ENCODE measurements at regions not wholly inside any gene's neighbourhood (a gene's known extent, or its start where the extent isn't known, plus 50 kb on each side); places are given as distances from the start of the nearest gene placed in this dataset.
"Not testable (repeated sequence)": the region's sequence is repeated elsewhere in the genome, so short reads cannot be mapped to it uniquely, and the experiment has no call there.

DNA sequence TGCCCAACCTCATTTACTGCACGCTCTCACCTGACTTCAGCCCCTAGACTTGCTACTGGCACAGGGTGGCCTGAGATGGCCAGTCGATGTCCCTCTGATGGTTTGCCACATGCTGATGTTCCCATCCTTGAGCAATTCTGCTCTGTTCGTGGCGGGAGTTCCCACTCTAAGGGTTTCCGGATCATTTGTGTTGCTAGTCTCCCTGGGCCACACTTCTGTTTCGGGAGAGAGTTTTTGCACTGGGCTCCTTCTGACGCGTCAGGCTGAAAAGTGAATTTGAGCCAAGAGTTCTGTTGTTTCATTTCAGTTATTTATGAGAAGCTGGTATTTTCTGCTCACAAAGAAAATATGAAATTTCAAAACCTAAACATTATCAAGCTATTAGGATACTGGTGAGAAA is 597.7 kb downstream of the BNC2 start:
- DNase-seq, result peak; percentile 49 to 55

DNA sequence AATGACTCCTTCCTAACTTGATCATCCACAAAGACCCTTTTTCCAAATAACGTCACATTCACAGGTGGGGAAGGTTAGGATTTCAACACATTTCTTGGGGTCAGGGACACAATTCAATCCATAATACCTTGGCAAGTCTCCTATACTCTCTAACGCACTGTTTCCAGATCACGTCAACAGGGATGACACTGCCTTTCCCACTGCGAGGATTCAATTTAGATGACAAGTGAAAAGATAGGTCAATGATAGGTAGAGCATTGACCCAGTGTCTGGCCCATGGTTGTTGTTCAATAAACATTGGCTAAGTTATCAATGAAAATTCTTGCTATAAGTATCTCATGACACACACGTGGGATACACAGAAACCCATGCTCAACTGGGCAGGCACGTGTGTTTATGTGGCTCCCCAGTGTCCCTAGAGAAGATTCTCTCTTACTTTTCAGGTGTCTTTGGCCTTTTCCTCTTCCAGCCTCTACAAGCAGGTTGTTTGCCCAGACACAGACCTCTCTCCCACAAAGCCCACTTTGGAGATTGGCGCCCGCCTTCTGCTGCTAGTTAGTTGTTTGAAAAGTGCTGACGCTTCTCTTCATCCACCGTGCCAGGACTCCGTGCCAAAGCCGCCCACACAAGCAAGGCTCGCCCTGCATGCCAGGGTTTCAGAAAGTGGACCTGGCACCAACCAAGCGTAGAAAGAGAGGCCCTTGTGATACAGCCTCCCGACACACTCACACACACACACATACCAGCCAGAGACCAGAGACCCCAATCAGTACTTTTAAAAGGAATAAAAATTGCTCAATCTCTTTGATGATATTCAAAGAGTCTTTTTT is 594.5 kb downstream of the BNC2 start:
- DNase-seq, result no peak

DNA sequence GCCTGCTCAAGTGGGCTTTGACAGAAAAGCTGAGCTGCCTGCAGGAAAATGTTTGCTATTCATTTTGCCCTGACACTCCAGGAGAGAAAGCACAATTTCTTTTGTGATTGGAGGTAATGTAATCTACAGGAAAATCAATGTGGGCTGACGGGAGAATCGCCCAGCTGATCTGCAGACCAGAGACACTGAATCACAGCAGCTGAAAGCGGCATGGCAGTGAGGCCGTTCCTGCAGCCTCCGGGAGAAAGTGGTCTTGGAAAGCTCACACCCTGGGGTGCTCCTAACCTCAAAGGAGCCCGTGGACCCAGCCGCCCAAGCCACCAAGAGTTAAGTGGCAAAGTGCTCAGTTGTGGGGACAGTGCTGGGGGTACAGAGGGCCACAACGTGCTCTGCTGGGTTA is 593.6 kb downstream of the BNC2 start:
- no peak for DNase-seq

DNA sequence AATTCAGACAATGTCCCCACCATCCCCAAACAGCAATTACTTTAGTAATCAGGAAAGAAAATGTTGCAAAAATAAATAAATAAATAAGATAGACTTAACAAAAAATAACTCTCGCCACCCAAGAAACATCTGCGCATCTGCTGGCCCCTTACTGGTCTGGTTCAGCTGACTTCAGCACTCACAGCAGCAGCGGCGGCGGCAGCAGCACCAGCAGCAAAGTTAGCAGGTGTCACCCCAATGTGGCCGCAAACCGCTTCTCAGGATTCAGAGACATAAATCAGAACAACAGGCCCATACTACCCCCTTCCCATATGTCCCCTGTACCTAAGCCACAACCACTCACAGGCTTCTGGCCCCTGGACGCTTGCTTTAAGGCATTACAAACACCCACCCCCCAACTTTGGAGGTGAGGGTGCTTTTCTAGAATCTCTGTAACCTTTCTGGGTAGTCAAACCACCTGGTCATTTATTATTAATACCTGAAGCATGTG is 593.0 kb downstream of the BNC2 start:
- DNase-seq, result no peak

DNA sequence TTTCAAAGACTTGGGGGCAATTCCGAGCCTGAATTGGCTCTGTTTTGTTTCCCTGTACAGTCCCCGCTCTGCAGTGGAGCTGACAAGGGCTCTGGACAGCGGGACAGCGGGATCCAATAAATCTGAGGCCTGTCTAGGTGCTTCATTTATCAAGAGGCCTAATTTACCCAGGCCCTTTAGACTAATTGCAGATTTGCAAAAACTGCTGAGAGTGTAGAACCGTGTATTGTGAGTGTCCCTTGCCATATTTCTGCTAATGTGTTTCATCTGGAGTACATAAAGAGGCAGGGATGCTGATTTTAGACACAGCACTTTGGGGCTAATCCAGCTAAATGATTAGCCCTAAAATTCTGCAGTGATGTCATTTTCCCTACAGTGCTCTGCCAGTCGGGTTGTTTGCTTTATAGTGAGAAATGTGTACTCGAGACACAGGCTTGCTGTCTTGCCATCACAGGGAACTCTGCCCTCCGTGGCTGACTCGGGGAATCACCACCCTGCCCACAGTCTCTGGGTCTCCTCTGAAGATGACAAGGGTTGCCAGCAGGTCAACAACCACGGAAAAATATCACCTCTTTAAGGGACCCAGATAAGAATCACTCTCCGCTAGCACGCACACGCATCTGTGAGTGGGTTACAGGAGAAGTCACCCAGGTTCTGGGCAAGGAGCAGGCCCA is 592.0 kb downstream of the BNC2 start:
- DNase-seq, result peak; percentile 38

DNA sequence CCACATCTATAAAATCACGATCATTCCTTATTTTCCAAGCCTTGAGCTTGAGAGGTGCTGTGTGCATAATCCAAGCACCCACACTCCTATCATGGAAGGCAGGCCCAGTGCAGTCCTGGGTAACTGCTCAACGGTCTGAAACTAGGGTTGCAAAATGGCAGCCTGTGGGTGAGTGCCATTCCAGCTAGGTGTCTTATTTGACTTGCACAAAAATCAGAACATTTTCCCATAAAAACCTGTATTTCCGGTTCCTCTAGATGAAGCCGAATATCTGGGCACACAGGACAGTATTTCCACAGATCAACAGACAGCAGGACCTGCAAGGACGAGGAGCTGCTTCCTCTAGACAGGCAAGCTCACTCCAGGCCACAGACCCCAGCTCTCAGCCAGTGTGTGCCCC is 588.8 kb downstream of the BNC2 start:
- no peak for DNase-seq

DNA sequence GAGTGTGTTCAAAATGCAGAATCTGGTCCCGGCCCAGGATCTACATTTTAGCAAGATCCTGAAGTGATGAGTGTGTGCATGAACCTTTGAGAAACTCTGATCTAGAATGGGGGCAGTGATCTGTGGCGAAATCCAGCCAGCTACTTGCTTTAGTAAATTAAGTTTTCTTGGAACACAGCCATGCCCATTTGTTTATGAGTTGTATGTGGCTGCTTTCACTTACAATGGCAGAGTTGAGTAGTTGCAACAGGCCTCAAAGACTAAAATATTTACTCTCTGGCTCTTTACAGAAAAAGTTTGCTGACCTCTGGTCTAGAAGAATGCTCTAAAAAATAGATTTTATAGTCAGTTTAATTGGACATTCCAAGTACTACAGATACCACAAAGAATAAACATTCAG is 588.3 kb downstream of the BNC2 start:
- DNase-seq, result no peak

DNA sequence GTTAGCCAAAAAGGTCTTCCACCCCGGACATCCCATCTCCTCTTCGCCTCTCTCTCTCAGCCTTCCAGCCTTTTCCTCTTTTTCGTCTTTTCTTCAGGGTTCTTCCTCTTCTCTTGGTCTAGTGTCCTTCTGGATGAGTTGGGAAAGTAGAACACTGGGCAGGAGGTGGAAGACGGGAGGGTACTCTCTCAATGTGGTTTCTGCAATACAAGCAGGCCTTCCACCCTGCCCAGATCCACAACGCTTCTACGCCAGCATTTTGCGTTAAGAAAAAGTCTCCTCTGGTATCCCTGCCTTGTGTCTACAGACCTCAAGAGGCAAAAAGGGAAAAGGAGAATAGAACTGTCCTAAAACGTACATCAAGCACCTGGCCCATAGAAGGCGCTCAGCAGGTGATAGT is 587.8 kb downstream of the BNC2 start:
- DNase-seq, result no peak

DNA sequence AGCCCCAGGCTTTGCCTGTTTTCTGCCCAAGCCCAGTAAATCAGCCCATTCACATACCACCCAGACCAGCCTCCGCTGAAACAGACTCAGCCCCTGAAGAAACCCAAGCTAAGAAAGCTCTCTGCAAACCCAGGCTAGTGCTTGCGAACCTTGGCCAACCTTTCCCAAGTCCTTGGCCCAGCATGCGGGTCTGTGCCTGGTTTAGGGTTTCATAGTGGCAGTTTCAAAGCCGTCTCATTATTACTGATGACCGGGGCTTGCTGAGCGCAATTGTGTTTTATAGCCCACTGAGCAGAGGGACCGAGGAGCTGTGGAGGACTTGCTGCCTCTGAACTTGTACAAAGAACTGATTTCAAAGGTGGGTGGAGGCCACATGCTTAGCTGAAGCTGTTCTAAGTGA is 584.3 kb downstream of the BNC2 start:
- DNase-seq, result no peak

DNA sequence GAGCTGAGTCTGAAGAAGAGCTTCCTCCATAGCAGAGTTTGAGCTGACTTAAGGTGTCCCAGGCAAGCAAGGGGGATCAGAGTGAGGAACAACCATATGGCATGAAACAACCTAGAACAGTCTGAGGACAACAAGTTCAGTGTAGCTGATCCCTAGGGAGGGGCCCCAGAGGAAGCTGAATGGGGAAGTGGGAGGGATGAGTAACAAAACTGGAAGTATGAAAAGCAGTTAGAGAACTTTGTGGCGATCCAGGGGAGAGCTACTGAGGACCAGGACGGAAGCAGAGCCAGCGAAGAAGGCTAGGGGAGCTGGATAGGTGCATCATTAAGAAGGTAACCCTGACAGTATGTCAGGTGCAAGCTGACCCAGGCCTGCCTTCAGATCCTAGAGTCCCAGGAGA is 580.8 kb downstream of the BNC2 start:
- no peak for DNase-seq

DNA sequence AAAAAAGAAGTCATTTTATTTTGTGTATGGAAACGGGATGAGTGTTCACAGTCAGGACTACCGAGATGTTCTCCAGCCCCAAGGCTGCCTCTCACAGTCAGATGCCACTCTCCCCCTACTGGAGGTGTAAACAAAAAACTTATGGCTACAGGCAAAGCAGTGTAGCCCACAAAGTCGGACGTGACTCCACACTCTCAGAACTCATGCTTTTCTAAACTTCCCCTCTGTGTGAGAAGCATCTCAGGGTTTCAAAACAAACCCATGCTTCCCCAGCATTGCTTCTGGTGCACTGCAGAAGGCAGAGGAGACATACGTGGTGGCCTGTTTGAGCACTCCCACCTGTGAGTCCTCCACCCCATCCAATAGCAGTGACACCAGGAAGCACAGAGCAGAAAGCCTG is 580.3 kb downstream of the BNC2 start:
- DNase-seq, result no peak

DNA sequence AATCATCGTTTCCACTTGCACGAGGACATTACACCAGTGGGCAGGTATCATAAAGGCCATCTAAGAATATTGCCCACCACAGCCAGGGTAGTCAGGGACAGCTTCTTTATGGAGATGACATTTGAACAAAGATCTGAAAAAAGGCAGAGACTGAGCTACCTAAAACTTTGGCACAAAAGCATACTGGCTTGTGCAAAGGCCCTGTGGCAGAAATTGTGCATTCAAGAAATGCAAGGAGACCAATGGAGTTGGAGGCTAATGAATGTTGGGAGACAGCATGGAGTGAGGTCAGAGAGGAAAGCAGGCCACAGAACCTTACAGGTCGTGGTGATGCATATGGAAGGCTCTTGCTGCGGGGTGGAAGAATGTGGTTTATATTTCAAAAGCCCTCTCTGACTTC is 578.5 kb downstream of the BNC2 start:
- DNase-seq, result no peak

DNA sequence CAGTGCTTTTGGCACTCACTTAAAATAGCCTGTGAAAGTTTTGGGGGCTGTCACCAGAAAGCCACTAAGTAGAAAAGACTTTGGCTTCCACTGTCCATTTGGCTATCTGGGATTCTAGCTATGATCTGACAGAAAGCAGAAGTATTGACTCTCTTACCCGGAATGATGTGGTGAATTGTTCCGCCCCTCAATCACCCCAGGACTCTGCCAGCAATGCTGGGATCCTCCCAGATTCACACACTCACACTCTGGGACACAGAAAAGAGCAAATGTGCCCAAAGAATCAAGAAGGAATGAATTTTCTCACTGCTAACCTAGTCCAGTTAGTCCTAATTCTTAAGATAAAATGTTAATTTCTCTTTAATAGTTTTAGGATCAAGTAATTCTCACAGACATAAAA is 576.9 kb downstream of the BNC2 start:
- DNase-seq, result no peak

DNA sequence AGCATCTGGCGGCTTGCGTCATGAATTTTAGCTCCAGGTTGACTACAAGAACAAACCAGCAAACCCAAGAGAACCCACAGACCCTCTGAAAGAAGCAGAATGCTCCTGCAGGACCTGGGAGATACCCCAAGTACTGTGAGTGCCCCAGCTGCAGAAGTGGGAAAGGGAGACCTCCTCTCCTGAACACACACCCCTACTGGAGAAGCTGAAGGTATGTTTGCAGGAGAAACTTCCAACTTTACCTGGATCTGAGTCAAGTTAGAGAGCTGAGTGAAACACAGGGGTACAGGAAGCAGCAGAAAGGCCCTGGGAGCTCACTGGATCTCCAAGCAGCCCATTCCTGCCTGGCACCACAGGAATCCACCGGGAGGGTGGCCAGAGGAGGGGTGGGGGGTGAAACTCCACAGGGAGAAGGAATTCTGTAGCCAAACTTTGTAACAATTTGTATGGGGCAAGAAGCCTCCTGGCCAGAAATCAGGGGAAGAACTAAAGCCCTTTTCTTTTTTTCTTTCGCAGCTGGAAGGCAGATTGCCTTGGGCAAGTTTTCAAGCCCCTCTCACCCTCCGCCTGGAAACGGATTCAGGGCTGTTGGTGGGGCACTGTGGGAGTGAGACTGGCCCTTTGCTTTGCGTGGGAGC is 576.2 kb downstream of the BNC2 start:
- no peak for DNase-seq

DNA sequence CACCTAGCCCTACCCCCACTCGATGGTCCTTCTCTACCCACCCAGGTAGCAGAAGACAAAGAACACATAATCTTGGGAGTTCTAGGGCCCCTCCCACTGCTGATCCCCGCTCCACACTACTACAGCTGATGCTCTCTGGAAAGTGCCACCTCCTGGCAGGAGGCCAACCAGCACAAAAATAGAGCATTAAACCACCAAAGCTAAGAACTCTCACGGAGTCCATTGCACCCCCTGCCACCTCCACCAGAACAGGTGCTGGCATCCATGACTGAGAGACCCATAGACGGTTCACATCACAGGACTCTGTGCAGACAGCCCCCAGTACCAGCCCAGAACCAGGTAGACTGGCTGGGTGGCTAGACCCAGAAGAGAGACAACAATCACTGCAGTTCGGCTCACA is 575.5 kb downstream of the BNC2 start:
- not testable (repeated sequence) for DNase-seq

DNA sequence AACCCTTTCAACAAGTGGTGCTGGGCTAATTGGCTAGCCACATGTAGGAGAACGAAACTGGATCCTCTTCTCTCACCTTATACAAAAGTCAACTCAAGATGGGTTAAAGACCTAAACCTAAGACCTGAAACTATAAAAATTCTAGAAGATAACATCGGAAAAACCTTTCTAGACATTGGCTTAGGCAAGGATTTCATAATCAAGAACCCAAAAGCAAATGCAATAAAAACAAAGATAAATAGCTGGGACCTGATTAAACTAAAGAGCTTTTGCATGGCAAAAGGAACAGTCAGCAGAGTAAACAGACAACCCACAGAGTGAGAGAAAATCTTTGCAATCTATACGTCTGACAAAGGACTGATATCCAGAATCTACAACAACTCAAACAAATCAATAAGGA is 571.1 kb downstream of the BNC2 start:
- DNase-seq, result not testable (repeated sequence)

DNA sequence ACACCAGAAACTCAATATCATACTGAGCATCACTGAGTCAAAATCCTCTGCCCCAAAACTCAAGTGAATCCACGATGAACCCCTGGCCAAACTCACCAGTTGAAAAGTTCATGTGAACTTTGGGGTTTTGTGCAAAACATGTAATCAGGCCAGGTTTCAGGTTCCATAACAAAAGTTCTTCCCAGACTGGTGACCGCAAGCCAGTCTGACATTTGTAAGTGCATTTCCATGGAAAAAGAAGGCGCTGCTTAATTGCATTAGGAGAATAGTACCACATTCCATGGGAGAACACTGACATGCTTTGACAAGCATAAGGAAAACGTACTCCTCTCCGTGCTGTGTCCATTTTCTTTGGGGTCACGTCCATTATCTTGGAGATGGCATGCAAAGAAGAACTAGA is 567.0 kb downstream of the BNC2 start:
- no peak for DNase-seq

DNA sequence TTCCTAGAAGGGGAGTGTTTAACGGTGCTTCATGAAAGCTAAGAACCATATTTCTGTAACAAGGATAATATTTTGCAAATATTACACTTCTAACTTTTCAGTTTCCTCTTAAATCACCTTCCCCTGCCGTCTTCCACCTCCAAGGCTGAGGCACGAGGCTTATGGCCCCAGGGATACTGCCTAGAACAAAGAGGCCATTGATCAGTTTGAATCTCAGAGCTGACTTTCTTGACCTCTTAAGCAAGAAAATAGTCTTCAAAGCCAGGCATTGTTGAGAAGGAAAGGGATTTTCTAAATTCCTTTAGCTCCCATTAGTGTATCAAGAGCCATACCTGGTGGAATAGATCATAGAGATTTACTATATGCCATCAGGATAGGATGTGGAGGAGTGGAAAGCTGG is 566.2 kb downstream of the BNC2 start:
- no peak for DNase-seq

DNA sequence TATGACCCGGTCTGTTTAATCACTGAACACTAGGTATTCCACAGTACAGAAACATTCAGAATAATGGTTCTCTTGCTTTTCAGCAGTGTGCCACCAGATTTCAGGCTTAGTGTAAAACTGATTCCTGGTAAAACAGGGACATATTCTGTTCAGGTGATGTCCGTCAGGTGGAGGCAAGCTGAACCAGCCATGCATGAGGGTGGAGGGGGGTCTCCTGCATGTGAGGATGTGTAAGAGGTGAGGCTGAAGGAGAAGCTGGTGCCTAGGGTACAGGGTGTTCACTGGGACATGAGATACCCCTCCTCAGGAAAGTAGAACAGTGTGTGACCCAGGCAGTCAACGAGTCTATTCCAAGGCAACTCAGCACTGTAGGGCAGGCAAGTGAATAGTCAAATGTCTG is 563.9 kb downstream of the BNC2 start:
- DNase-seq, result no peak

DNA sequence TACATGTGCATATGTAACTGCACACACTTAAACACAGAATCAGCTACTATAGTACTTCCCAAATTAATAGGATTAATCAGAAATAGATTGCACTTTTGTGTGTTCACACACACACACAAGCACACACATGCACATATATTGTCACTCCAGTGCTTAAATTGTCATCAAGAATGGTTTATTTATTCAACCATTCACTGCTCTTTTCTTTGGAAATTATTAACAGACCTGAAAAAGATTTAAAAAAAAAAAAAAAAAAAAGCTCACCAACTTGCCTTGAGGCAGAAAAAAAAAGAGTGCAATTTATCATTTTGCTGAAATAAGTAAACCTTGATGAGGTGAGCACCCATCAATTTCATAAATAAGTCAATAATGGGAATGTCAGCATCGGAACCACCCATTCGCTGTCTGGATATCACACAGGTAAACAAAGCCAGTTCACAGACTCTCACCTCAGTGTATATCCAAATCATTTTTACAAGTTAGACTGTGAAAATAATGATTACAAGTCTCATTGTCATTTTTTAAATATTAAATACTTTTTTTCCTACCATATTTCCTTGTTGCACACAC is 562.8 kb downstream of the BNC2 start:
- no peak for DNase-seq

DNA sequence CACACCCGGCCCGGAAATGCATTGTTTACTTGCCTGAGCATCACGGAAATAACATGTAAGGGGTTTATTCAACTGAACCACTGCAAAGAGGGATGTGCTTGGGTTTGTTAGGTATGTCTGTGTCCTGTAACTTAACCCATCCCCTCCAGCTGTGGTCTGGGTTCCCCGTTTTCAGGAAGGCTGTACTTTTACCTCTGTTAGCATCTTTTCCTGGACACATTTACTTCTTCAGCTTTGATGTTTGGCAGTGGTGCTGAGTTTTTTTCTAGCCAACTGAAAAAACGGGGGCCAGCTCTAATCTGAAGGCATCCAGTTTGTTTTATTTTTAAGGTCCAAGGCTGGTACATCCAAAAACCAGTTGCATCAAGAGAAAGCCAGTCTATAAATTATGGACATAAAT is 561.8 kb downstream of the BNC2 start:
- no peak for DNase-seq

DNA sequence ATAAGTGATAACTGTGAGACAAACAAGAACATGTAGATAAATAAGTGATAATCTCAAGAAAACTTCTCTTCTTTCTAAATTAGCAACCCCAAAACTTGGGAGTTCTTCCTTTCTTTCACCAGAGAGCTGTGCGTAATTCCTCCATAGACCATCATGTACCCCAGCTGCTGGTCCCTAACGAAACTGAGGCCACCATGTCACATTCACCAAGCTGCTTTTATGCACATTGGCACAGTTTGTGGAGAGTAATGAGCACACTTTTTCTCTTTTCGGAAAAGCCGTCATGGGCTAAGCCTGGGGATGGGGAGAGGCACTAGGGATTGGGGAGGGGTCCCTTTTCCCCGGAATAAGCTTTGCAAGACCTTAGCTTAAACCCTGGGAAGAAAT is 561.4 kb downstream of the BNC2 start:
- DNase-seq, result no peak

All from right lung (tissue), 2 donors.